Endodermal cell (in vitro differentiated cells): ENCODE measurements at regions not wholly inside any gene's neighbourhood (a gene's known extent, or its start where the extent isn't known, plus 50 kb on each side); places are given as distances from the start of the nearest gene placed in this dataset.
A peak's percentile ranks its signal among the peaks of the same experiment; 100 is the strongest.

ENCODE experiments used
- DNase-seq: peaks from one replicate; pipeline ENCODE4 v3.0.0-alpha.2; 2017
- H3K27ac ChIP-seq: 2 replicates; pipeline ENCODE4 v1.5.1; 2013; ENCODE audit warnings: mild to moderate bottlenecking, low read depth, low read length, moderate library complexity
- H3K27me3 ChIP-seq: 2 replicates; pipeline ENCODE4 v1.6.1; 2013; ENCODE audit warnings: mild to moderate bottlenecking, low read length, moderate library complexity; ENCODE audit not compliant: insufficient read depth, control insufficient read depth, poor library complexity, severe bottlenecking
- H3K36me3 ChIP-seq: 2 replicates; pipeline ENCODE4 v1.7.0; 2013; ENCODE audit warnings: mild to moderate bottlenecking, low read length, moderate library complexity; ENCODE audit not compliant: control insufficient read depth, insufficient read depth
- H3K4me1 ChIP-seq: one replicate; pipeline ENCODE4 v1.7.0; 2013; ENCODE audit warnings: low read length; ENCODE audit not compliant: control insufficient read depth, insufficient read depth
- H3K4me3 ChIP-seq: 2 replicates; pipeline ENCODE4 v1.5.1; 2013; ENCODE audit warnings: mild to moderate bottlenecking, low read length, moderate library complexity
- H3K9ac ChIP-seq: 2 replicates; pipeline ENCODE4 v1.6.1; 2013; ENCODE audit warnings: mild to moderate bottlenecking, low read length, moderate library complexity; ENCODE audit not compliant: poor library complexity, severe bottlenecking; ENCODE audit errors: extremely low read depth
- H3K9me3 ChIP-seq: 2 replicates; pipeline ENCODE4 v1.6.1; 2013; ENCODE audit warnings: mild to moderate bottlenecking, low read length, moderate library complexity; ENCODE audit not compliant: control insufficient read depth
- H3K27ac Mint-ChIP-seq: 2 replicates; pipeline ENCODE4 v1.8.0; 2020; ENCODE audit warnings: mixed read lengths
- H3K27me3 Mint-ChIP-seq: 2 replicates; pipeline ENCODE4 v1.8.0; 2021; ENCODE audit warnings: mild to moderate bottlenecking, mixed read lengths; ENCODE audit not compliant: insufficient read depth
- H3K36me3 Mint-ChIP-seq: 2 replicates; pipeline ENCODE4 v1.8.0; 2020; ENCODE audit warnings: low read depth, mixed read lengths
- H3K4me1 Mint-ChIP-seq: 2 replicates; pipeline ENCODE4 v1.8.0; 2020; ENCODE audit warnings: mixed read lengths
- H3K4me3 Mint-ChIP-seq: 2 replicates; pipeline ENCODE4 v1.8.0; 2020; ENCODE audit warnings: mild to moderate bottlenecking, moderate library complexity, mixed read lengths
- H3K9me3 Mint-ChIP-seq: 2 replicates; pipeline ENCODE4 v1.8.0; 2020; ENCODE audit warnings: mild to moderate bottlenecking, mixed read lengths
- WGBS, 2 experiments: methylation state at CpG; one replicate each; pipeline versions ENCODE4 v1.1.5 to v1.1.7; 2013; ENCODE audit warnings: missing lambda C conversion rate in 2 of 2, mixed read lengths in 1 of 2; ENCODE audit not compliant: insufficient coverage in 1 of 2, insufficient read length in 1 of 2; 5-methylcytosine and 5-hydroxymethylcytosine counted together
- TF ChIP-seq, protein P1 (sequence below): fragments of 200-600 bp; sonication (generic); conservative IDR thresholded peaks from 2 replicates; pipeline ENCODE4 v1.5.0; 2021; ENCODE audit warnings: antibody characterized with exemption, mild to moderate bottlenecking

GRCh38 chr4:23348789-23349498 is 540.9 kb downstream of the PPARGC1A start:
- Mint-ChIP-seq H3K9me3 (no peaks in the 10 kb centered on the region), H3K4me3 (no peak overlapping the region)

DNA sequence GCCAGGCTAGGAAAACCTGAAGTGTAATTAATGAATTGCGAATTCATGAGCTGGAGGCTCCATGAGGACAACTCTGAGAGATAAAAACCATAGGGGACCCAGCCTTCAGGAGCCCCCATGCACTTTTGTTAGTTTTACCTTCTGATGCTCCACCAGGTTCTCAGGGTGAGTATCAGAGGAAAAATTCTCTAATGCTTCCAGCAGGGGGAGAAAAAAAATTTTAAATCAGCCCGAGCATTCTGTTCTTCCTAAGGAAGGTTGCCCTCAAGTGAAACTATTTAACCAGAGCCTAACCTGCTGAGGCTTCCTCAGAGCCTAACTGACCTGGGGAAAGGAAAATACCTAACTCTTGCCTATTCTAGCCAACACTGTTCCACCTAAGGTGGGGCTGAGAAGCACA is 552.6 kb downstream of the PPARGC1A start:
- H3K9me3 Mint-ChIP-seq = no peaks in the 10 kb centered on the region

More at GRCh38 chr4:23348789-23349498, 540.9 kb downstream of the PPARGC1A start:
- Histone ChIP-seq H3K9ac (no peak overlapping the region), H3K4me3 (no peak overlapping the region), H3K27ac (no peak overlapping the region), H3K4me1 (no peaks in the 10 kb centered on the region), H3K9me3 (no peaks in the 10 kb centered on the region), H3K36me3 (no peaks in the 10 kb centered on the region), H3K27me3 (peaks cover 30% of the 10 kb centered on the region)
- DNase-seq = no peak
- no peaks in the 10 kb centered on the region for H3K27me3 Mint-ChIP-seq
- WGBS, 2 experiments = 81 to 100% methylated on average over 1 to 2 of the region's 2 CpGs
- TF ChIP-seq, protein P1, sequence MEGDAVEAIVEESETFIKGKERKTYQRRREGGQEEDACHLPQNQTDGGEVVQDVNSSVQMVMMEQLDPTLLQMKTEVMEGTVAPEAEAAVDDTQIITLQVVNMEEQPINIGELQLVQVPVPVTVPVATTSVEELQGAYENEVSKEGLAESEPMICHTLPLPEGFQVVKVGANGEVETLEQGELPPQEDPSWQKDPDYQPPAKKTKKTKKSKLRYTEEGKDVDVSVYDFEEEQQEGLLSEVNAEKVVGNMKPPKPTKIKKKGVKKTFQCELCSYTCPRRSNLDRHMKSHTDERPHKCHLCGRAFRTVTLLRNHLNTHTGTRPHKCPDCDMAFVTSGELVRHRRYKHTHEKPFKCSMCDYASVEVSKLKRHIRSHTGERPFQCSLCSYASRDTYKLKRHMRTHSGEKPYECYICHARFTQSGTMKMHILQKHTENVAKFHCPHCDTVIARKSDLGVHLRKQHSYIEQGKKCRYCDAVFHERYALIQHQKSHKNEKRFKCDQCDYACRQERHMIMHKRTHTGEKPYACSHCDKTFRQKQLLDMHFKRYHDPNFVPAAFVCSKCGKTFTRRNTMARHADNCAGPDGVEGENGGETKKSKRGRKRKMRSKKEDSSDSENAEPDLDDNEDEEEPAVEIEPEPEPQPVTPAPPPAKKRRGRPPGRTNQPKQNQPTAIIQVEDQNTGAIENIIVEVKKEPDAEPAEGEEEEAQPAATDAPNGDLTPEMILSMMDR = no peak
- H3K36me3 Mint-ChIP-seq = no peaks in the 10 kb centered on the region
- no peak overlapping the region for H3K27ac Mint-ChIP-seq
- H3K4me1 Mint-ChIP-seq = no peaks in the 10 kb centered on the region

GRCh38 chr4:23333946-23334878 is 555.6 kb downstream of the PPARGC1A start:
- H3K9ac ChIP-seq = no peak overlapping the region
- no peaks in the 10 kb centered on the region for H3K36me3 ChIP-seq
- Mint-ChIP-seq H3K27ac (no peak overlapping the region), H3K27me3 (no peaks in the 10 kb centered on the region), H3K9me3 (no peaks in the 10 kb centered on the region), H3K4me3 (no peak overlapping the region), H3K36me3 (no peaks in the 10 kb centered on the region), H3K4me1 (peaks cover 5% of the 10 kb centered on the region)
- DNase-seq = peak; percentile 69
- H3K4me3 ChIP-seq = no peak overlapping the region
- no peak overlapping the region for H3K27ac ChIP-seq
- no peaks in the 10 kb centered on the region for H3K9me3 ChIP-seq
- no peaks in the 10 kb centered on the region for H3K27me3 ChIP-seq
- WGBS, 2 experiments = 63 to 70% methylated on average over 2 to 5 of the region's 5 CpGs
- TF ChIP-seq, protein P1 = peak; percentile 67
- no peaks in the 10 kb centered on the region for H3K4me1 ChIP-seq

More for the DNA sequence above, 552.6 kb downstream of the PPARGC1A start:
- Mint-ChIP-seq H3K4me1 (peaks cover 5% of the 10 kb centered on the region), H3K27ac (no peak overlapping the region), H3K36me3 (no peaks in the 10 kb centered on the region), H3K4me3 (no peak overlapping the region), H3K27me3 (no peaks in the 10 kb centered on the region)
- TF ChIP-seq, protein P1 = peak; percentile 77
- WGBS, 2 experiments = 76 to 100% methylated on average over 1 to 2 of the region's 2 CpGs
- Histone ChIP-seq H3K4me1 (no peaks in the 10 kb centered on the region), H3K27me3 (no peaks in the 10 kb centered on the region), H3K27ac (no peak overlapping the region), H3K9ac (no peak overlapping the region), H3K9me3 (no peaks in the 10 kb centered on the region), H3K36me3 (no peaks in the 10 kb centered on the region), H3K4me3 (no peak overlapping the region)
- peak; percentile 51 for DNase-seq
